ENCODE measurements at regions not wholly inside any gene's neighbourhood (a gene's known extent, or its start where the extent isn't known, plus 50 kb on each side); places are given as distances from the start of the nearest gene placed in this dataset.

DNA sequence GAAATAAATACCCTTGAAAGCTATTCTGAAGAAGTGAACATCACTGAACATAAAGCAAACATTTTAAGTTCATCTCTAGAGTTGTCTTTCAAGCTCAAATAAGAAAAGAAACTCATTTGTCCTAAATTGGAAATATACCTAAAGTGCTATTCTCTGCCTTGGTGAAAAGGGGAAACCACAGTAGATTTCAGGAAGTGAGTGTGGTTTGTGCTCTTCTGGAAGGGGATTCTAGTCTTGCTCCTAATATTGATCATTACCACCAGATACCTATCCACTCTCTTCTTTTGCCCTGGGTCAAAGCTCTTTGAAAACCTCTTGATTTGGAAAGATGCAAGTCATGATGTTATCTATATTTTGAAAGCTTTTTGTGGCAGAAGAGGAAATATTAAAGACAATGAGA lies 798.1 kb downstream of the ADGRL2 start:
- H3K4me3 ChIP-seq (ENCODE audit: low read length) = no peak overlapping the region
- DNase-seq (ENCODE audit: low read depth) = no peak
- TF ChIP-seq, protein P1, sequence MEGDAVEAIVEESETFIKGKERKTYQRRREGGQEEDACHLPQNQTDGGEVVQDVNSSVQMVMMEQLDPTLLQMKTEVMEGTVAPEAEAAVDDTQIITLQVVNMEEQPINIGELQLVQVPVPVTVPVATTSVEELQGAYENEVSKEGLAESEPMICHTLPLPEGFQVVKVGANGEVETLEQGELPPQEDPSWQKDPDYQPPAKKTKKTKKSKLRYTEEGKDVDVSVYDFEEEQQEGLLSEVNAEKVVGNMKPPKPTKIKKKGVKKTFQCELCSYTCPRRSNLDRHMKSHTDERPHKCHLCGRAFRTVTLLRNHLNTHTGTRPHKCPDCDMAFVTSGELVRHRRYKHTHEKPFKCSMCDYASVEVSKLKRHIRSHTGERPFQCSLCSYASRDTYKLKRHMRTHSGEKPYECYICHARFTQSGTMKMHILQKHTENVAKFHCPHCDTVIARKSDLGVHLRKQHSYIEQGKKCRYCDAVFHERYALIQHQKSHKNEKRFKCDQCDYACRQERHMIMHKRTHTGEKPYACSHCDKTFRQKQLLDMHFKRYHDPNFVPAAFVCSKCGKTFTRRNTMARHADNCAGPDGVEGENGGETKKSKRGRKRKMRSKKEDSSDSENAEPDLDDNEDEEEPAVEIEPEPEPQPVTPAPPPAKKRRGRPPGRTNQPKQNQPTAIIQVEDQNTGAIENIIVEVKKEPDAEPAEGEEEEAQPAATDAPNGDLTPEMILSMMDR (conservative IDR thresholded peaks at IDR 0.05; ENCODE audit: low read length) = no peak

GRCh38 chr1:82598337-82598736 lies 797.6 kb downstream of the ADGRL2 start:
- TF ChIP-seq, protein P1 (conservative IDR thresholded peaks at IDR 0.05; ENCODE audit: low read length) = no peak
- DNase-seq (ENCODE audit: low read depth) = no peak
- no peak overlapping the region for H3K4me3 ChIP-seq (ENCODE audit: low read length)

GRCh38 chr1:82597649-82598048 lies 796.9 kb downstream of the ADGRL2 start:
- TF ChIP-seq, protein P1 (conservative IDR thresholded peaks at IDR 0.05; ENCODE audit: low read length) = no peak
- peak; percentile 3 for DNase-seq (ENCODE audit: low read depth)
- no peak overlapping the region for H3K4me3 ChIP-seq (ENCODE audit: low read length)

GRCh38 chr1:82597141-82597540 lies 796.4 kb downstream of the ADGRL2 start:
- TF ChIP-seq, protein P1 (conservative IDR thresholded peaks at IDR 0.05; ENCODE audit: low read length) = no peak
- H3K4me3 ChIP-seq (ENCODE audit: low read length) = no peak overlapping the region
- DNase-seq (ENCODE audit: low read depth) = no peak

- TF ChIP-seq, protein P1 (conservative IDR thresholded peaks at IDR 0.05; ENCODE audit: low read length) = no peak
- no peak for DNase-seq (ENCODE audit: low read depth)
- no peak overlapping the region for H3K4me3 ChIP-seq (ENCODE audit: low read length)
Measured at GRCh38 chr1:82593561-82593960, 792.8 kb downstream of the ADGRL2 start.

GRCh38 chr1:82589588-82589987 lies 788.9 kb downstream of the ADGRL2 start:
- DNase-seq (ENCODE audit: low read depth) = no peak
- no peak overlapping the region for H3K4me3 ChIP-seq (ENCODE audit: low read length)
- TF ChIP-seq, protein P1 (conservative IDR thresholded peaks at IDR 0.05; ENCODE audit: low read length) = no peak

GRCh38 chr1:82587371-82587770 lies 786.6 kb downstream of the ADGRL2 start:
- H3K4me3 ChIP-seq (ENCODE audit: low read length) = no peak overlapping the region
- no peak for DNase-seq (ENCODE audit: low read depth)
- TF ChIP-seq, protein P1 (conservative IDR thresholded peaks at IDR 0.05; ENCODE audit: low read length) = no peak
